Gastrocnemius medialis (tissue), 4 donors: ENCODE measurements at regions not wholly inside any gene's neighbourhood (a gene's known extent, or its start where the extent isn't known, plus 50 kb on each side); places are given as distances from the start of the nearest gene placed in this dataset.

Source experiments
- ATAC-seq, 2 donors: fragments of 150-250 bp; one replicate each; pipeline ENCODE4 v1.9.1; 2016
- DNase-seq, 2 donors: peaks; one replicate each; pipeline ENCODE4 v3.0.0-alpha.2; 2019
- H3K27ac ChIP-seq, 4 donors: fragments of 200-600 bp; sonication (generic); 1 replicate in 1 of 4; 2 replicates in 3 of 4; pipeline ENCODE4 v1.5.1; 2016 to 2018; ENCODE audit warnings: mild to moderate bottlenecking in 2 of 4, moderate library complexity in 1 of 4
- H3K27me3 ChIP-seq, 3 donors: fragments of 200-600 bp; sonication (generic) in 2 of 3; 1 replicate in 1 of 3; 2 replicates in 2 of 3; pipeline versions ENCODE4 v1.5.1 to v1.6.0; 2016 to 2019; ENCODE audit warnings: mild to moderate bottlenecking in 1 of 3, moderate library complexity in 1 of 3
- H3K36me3 ChIP-seq, 2 donors: fragments of 200-600 bp; sonication (generic) in 1 of 2; one replicate each; pipeline ENCODE4 v1.5.1; 2017 to 2018
- H3K4me1 ChIP-seq, 2 donors: fragments of 200-600 bp; sonication (generic) in 1 of 2; one replicate each; pipeline ENCODE4 v1.5.1; 2016 to 2017; ENCODE audit warnings: mild to moderate bottlenecking in 2 of 2
- H3K4me3 ChIP-seq, 4 donors: fragments of 200-600 bp; sonication (generic) in 3 of 4; 1 replicate in 1 of 4; 2 replicates in 3 of 4; pipeline ENCODE4 v1.5.1; 2016 to 2019; ENCODE audit warnings: mild to moderate bottlenecking in 2 of 4
- H3K9me3 ChIP-seq, 3 donors: fragments of 200-600 bp; sonication (generic) in 2 of 3; 1 replicate in 1 of 3; 2 replicates in 2 of 3; pipeline ENCODE4 v1.5.1; 2016 to 2019
- CTCF ChIP-seq, 5 experiments: fragments of 450-650 bp in 3 of 5; fragments of 200-600 bp in 2 of 5; sonication (generic) in 2 of 5; IDR thresholded peaks in 4 of 5; conservative IDR thresholded peaks in 1 of 5; 1 replicate in 4 of 5; 2 replicates in 1 of 5; pipeline ENCODE4 v1.5.1; 2016 to 2019; ENCODE audit warnings: antibody characterized with exemption in 5 of 5, mild to moderate bottlenecking in 3 of 5, moderate library complexity in 3 of 5
- POLR2A ChIP-seq, 2 donors: fragments of 450-650 bp; IDR thresholded peaks; one replicate each; pipeline ENCODE4 v1.6.1; 2017; ENCODE audit warnings: antibody characterized with exemption in 2 of 2, mild to moderate bottlenecking in 2 of 2, moderate library complexity in 2 of 2
- in situ Hi-C, 4 donors: fragments of 200-750 bp; cut with MboI; loops; one replicate each; pipeline versions ENCODE4 v1.15.0 to v1.8.0; 2017; ENCODE audit warnings: low sequenced_read_pairs in 4 of 4
- intact Hi-C: fragments of 100-400 bp; cut with DNase I; formaldehyde crosslinking; loops from one replicate; pipeline ENCODE4 v1.15.1; 2023; ENCODE audit warnings: low total_unique reads

- no peak overlapping the region for H3K27ac ChIP-seq
- no peaks in the 10 kb centered on the region for H3K36me3 ChIP-seq
- peaks cover 18 to 40% (median 34%) of the 10 kb centered on the region in 3 donors for H3K27me3 ChIP-seq
- no peak for ATAC-seq
- no peaks in the 10 kb centered on the region for H3K9me3 ChIP-seq
- in situ Hi-C loops (no loop called here), intact Hi-C loops (no loop called here)
- no peak for DNase-seq
- H3K4me1 ChIP-seq = peaks cover 0 to 7% of the 10 kb centered on the region in 2 donors
- H3K4me3 ChIP-seq = no peak overlapping the region
- TF ChIP-seq POLR2A (IDR thresholded peaks at IDR 0.05) (no peak), CTCF (IDR thresholded peaks at IDR 0.05 in 4 of 5, conservative IDR thresholded peaks at IDR 0.05 in 1 of 5) (no peak)
These were observed 134.0 kb upstream of the ZIC3 start for GRCh38 chrX:137431693-137432488.

- Histone ChIP-seq H3K36me3 (no peaks in the 10 kb centered on the region), H3K9me3 (no peaks in the 10 kb centered on the region), H3K27me3 (peaks cover 21 to 44% (median 42%) of the 10 kb centered on the region in 3 donors), H3K4me3 (no peak overlapping the region), H3K27ac (no peak overlapping the region), H3K4me1 (peaks cover 0 to 7% of the 10 kb centered on the region in 2 donors)
- TF ChIP-seq POLR2A (IDR thresholded peaks at IDR 0.05) (no peak), CTCF (IDR thresholded peaks at IDR 0.05 in 4 of 5, conservative IDR thresholded peaks at IDR 0.05 in 1 of 5) (no peak)
- ATAC-seq (no peak), DNase-seq (no peak)
- intact Hi-C loops = no loop called here
- in situ Hi-C loops = no loop called here
These were observed 134.9 kb upstream of the ZIC3 start for GRCh38 chrX:137430984-137431475.

- Histone ChIP-seq H3K4me1 (peaks cover 0 to 7% of the 10 kb centered on the region in 2 donors), H3K36me3 (no peaks in the 10 kb centered on the region), H3K4me3 (no peak overlapping the region), H3K27ac (no peak overlapping the region), H3K27me3 (peaks cover 25 to 51% (median 50%) of the 10 kb centered on the region in 3 donors), H3K9me3 (no peaks in the 10 kb centered on the region)
- in situ Hi-C loops (no loop called here), intact Hi-C loops (no loop called here)
- no peak for TF ChIP-seq POLR2A (IDR thresholded peaks at IDR 0.05)
- TF ChIP-seq CTCF (IDR thresholded peaks at IDR 0.05 in 4 of 5, conservative IDR thresholded peaks at IDR 0.05 in 1 of 5) = no peak
- no peak for DNase-seq
- ATAC-seq = no peak
These were observed 135.6 kb upstream of the ZIC3 start for GRCh38 chrX:137430301-137430700.

- TF ChIP-seq POLR2A (IDR thresholded peaks at IDR 0.05) (no peak), CTCF (IDR thresholded peaks at IDR 0.05 in 4 of 5, conservative IDR thresholded peaks at IDR 0.05 in 1 of 5) (no peak)
- no peak overlapping the region for H3K27ac ChIP-seq
These were observed 136.9 kb upstream of the ZIC3 start for GRCh38 chrX:137428766-137429591.

More at GRCh38 chrX:137428766-137429591, 136.9 kb upstream of the ZIC3 start:
- in situ Hi-C loops = no loop called here
- DNase-seq (no peak), ATAC-seq (no peak)
- Histone ChIP-seq H3K27me3 (peaks cover 31 to 65% (median 63%) of the 10 kb centered on the region in 3 donors), H3K4me3 (peak overlapping the region in 3 of 4 donors; percentile 36 to 49 (median 48)), H3K4me1 (peaks cover 0 to 7% of the 10 kb centered on the region in 2 donors), H3K9me3 (no peaks in the 10 kb centered on the region), H3K36me3 (no peaks in the 10 kb centered on the region)
- intact Hi-C loops = no loop called here
